NAMALWA (cell line): ENCODE measurements at regions not wholly inside any gene's neighbourhood (a gene's known extent, or its start where the extent isn't known, plus 50 kb on each side); places are given as distances from the start of the nearest gene placed in this dataset.
A peak's percentile ranks its signal among the peaks of the same experiment; 100 is the strongest.

Experiments
- DNase-seq: peaks from one replicate; pipeline ENCODE4 v3.0.0-alpha.2; 2015; ENCODE audit warnings: low spot score

GRCh38 chr11:97149741-97150140 lies 759.9 kb downstream of the JRKL start:
- DNase-seq: no peak

DNA sequence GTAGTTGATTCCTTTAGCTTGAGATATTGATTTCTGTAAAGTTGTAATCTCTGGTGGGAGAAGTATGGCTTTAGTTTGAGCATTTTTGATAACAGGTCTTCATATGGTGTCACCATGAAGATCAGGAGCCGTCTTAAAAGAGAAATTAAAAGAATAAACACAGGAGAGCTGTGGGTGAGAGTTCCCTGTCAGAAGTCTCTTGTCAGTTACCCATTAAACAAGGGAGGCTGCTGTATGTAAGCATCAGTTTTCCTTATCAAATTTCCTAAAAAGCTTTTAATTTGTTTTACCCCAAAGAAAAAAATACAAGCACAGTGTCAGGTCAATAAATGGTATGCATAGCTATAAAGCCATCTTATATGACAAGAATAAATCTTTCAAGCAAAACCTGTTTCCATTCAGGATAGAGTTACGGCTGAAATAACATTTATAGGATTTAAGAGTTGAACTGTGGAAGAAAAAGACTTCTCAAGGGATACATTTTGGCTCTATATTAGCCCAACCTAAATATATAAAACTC lies 767.5 kb downstream of the JRKL start:
- no peak for DNase-seq

GRCh38 chr11:97158243-97158642 lies 768.4 kb downstream of the JRKL start:
- DNase-seq: no peak

DNA sequence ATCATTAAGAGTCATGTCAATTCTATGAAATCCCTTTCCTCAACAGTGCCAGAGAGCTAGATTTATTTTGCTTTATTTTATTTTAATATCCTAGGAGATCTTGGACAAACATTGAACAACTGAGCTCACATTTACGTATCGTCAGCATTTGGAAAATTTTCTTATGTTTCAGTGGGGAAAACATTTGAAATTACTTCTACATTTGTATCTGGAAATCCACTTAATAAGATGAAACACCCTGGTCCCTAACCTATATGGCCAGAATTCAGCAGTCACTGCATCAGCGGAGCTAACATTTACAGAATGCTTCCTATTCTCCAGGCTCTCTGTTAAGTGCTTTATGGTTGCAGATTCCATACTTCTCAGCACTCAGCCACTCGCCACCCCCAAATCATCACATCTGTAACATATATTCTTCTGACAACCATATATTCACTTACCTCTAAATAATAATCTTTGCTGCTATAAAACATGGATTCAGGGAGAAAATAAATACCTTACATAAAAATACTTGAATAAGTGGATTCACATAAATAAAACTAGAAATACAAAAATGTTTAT lies 773.9 kb downstream of the JRKL start:
- DNase-seq: no peak

- no peak for DNase-seq
These were observed 812.2 kb downstream of the JRKL start for GRCh38 chr11:97201743-97202612.

DNA sequence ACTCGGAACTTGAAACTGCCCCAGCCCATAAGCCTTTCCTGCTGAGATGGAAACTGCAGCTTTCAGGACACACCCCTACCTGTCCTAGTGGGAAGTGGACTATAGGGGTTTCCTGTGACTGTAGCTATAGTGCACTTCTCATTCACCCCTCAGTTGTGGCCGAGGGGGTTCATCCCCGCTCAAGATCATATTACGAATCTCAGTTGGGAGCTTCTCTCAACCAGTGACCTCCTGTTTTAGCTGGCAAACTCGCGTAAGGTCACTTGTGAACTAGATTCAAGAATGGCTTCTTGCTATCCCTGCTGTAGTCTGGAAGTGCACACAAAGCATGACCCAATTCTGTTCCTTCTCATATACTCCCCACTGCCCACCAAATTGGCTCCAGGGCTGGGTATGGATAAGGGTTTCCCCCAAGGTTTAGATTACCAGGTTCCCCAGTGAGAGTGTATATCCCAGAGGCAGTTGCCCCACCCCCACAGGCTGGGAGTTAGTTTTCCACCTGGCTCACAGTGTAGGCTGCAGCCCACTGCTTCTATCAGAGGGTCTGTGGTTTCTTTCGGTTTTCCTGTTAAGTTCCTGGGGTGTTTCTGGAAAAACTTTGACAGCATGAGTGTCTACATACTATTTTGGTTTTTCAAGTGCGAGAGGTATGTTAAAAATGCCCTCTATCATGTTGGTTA lies 812.9 kb downstream of the JRKL start:
- no peak for DNase-seq

DNA sequence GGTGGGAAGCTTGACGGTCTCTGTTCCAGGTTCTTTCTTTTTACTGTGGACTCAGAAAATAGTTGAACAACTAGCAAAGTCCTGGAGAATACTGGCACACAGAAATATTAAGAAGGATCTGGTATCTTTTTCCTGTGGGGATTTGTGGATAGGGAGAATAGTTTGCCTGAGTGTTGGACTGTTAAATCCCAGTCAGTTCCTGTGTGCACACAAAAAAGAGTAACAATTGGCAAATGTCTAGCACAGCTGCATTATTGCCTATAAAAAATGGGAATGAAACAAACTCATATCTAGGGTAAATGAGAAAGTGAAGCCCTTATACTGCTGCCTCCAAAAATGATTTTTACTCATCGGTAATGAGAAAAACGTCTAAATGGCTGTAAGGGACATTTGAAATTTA lies 828.2 kb downstream of the JRKL start:
- DNase-seq: no peak

DNA sequence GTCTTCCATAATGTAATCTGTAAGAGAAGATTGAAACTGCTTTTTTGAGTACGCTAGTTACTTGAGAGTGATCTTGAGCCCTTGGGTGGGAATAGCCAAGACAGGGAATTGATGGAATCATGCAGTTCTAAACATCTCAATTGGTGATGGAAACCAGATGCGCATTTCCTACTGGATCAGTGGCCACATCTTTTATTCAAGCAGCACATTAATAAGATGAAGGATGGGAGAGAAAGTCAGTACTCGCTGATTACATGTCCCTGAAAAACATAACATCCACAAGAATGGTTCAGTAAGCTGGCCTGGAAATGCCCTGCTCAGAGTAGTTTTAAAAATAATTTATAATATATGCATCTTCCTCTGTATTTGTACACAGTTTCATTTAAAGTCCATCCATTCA lies 833.8 kb downstream of the JRKL start:
- no peak for DNase-seq

DNA sequence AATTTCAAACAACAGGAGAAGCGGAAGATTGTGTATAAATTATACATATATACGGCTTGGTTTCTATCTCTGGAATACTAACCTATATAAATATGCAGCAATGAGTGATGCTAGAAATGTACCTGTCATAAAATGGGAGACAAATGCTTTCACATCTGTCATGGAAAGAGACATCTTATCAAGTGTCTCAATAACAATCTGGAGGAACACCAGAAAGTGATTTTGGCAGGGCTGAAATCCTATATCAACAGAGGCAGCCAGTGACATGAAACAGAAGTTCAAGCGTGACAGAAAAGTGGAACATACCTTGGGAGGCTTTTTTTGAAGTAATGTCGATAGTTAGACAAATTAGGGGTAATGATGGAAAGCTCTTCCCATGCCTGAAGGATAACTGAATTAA lies 834.6 kb downstream of the JRKL start:
- DNase-seq: no peak

DNA sequence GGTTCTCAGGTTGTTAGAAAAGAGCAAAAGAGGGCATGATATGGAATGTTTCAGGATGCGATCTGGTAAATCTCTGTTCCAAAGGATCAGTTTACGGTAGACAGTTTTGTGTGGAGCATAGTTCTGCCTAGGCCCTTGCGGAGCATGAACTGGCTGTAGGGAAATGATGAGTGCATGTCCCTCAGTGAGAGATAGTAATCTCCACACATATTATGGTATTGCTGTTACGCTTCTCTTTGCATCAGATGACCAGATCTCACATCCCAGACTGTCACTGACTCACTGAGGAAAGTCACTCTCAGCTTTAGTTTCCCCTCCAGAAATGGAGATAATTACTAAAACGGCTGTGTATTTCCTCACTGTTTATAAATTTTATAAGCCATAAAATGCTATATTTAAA lies 836.0 kb downstream of the JRKL start:
- no peak for DNase-seq

DNA sequence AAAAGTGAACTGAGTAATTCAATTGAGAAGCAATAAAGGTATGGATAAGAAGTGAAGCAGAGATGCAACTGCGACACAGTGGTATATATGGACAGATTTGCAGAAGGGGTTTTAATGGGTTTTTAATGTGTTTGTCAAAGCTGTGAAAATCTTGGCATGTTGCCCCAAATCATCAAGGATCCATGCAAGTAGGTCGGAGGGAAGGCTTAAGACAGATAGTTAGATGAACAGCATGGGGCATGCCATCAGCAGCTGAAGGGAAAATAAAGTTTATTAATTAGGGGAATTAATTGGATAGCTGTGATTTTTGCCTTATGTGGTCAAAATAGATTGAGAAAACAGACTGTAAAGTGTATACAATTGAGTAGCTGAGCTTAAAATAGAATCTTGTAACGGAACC lies 840.1 kb downstream of the JRKL start:
- no peak for DNase-seq

- DNase-seq: no peak
These were observed 841.4 kb downstream of the JRKL start for GRCh38 chr11:97231231-97231630.

GRCh38 chr11:97234016-97234415 lies 844.2 kb downstream of the JRKL start:
- DNase-seq: no peak

DNA sequence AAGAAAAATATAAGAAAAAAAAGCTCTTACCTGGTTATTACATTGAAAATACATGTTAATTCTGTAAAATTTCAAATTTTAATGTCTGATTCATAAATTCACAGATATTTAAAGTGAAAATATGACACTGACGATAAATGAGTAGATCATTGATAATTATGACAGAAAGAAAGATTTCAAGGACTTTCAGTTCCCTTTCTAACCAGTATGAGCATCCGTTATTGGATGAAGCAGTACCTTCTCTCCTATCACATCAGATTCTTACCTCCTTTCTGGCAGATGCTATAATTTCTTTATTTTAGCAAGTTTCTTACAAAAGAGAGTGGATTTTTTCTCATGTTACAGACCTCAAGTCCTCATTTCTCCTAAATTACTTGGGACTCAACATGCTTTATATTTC lies 847.3 kb downstream of the JRKL start:
- no peak for DNase-seq

- DNase-seq: no peak
These were observed 857.8 kb downstream of the JRKL start for GRCh38 chr11:97247601-97248000.

GRCh38 chr11:97254790-97255189 lies 865.0 kb downstream of the JRKL start:
- DNase-seq: no peak

DNA sequence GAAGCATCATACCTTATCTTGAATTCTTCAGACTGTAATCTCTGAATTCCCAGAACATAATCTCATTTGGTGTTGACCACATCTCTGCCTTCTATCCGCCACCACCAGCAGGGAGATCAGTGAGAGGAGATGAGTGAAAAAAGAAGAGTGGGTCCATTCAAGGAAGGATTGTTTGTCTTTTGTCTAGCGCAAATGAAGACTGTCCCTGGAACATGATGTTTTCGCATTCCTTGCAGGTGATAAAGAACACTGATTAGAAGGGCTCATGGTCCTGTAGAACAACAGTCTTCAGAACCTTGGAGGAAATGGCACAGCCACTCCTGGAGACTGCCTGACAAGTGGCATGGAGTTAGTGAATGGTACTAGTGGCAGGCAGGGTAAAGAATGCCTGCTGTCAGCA lies 869.6 kb downstream of the JRKL start:
- no peak for DNase-seq

GRCh38 chr11:97259884-97260283 lies 870.1 kb downstream of the JRKL start:
- peak; percentile 6 for DNase-seq

GRCh38 chr11:97263183-97263858 lies 873.5 kb downstream of the JRKL start:
- DNase-seq: no peak

GRCh38 chr11:97269527-97269926 lies 879.7 kb downstream of the JRKL start:
- DNase-seq: peak; percentile 16

GRCh38 chr11:97279341-97279740 lies 889.5 kb downstream of the JRKL start:
- no peak for DNase-seq

GRCh38 chr11:97280347-97280746 lies 890.5 kb downstream of the JRKL start:
- no peak for DNase-seq
